ENCODE measurements at regions not wholly inside any gene's neighbourhood (a gene's known extent, or its start where the extent isn't known, plus 50 kb on each side); places are given as distances from the start of the nearest gene placed in this dataset.

GRCh38 chr22:45077286-45077685, 67.5 kb upstream of the PHF21B start:
- ChIA-PET CTCF (ENCODE audit: low intra/inter-chr PET ratio) (no interaction called here), POLR2A (no interaction called here)
- H3K79me2 ChIP-seq (ENCODE audit: control insufficient read depth, insufficient read depth, low read length) = no peaks in the 10 kb centered on the region
- H3K36me3 ChIP-seq (ENCODE audit: control insufficient read depth, insufficient read depth, low read length) = no peaks in the 10 kb centered on the region
- 4% methylated on average over 10 of the region's 14 CpGs for WGBS (ENCODE audit: insufficient coverage, low coverage, missing lambda C conversion rate)
- H3K4me1 ChIP-seq (replicated peaks in 1 of 2; ENCODE audit: control insufficient read depth in 2 of 2, insufficient read depth in 2 of 2, low read length in 2 of 2) = no peaks in the 10 kb centered on the region; a peak in 1 of 5 replicates
- peaks cover 3% of the 10 kb centered on the region for H3K9me1 ChIP-seq (ENCODE audit: control insufficient read depth, insufficient read depth, low read length)
- no peaks in the 10 kb centered on the region for H3K9me3 ChIP-seq (replicated peaks; ENCODE audit: control insufficient read depth, insufficient read depth, low read depth, low read length)
- H3K27me3 ChIP-seq (ENCODE audit: control insufficient read depth in 2 of 2, insufficient read depth in 2 of 2, low read length in 2 of 2) = peaks cover 0 to 48% of the 10 kb centered on the region in 2 experiments; a peak in 3 of 5 replicates
- H3K27ac ChIP-seq (ENCODE audit: extremely low read depth, low read depth, low read length) = no peak overlapping the region
- in situ Hi-C loops (cut with MboI) = no loop called here
- no peak for ATAC-seq
- no peak for FAIRE-seq
- intact Hi-C loops (cut with micrococcal nuclease) = no loop called here
- no TSS peak for BruUV-seq (replicated peaks)
- no peak overlapping the region for H3K4me3 ChIP-seq
- H2AFZ ChIP-seq (ENCODE audit: low read depth, low read length) = no peak overlapping the region
- H3K4me2 ChIP-seq (ENCODE audit: insufficient read depth, low read length) = no peak overlapping the region
- DNase-seq (ENCODE audit: extremely low read depth in 1 of 4, low spot score in 3 of 4) = no peak
- no peaks in the 10 kb centered on the region for H4K20me1 ChIP-seq (replicated peaks; ENCODE audit: control insufficient read depth, insufficient read depth, low read length)
- no peak overlapping the region for H3K9ac ChIP-seq (ENCODE audit: insufficient read depth in 1 of 2, low read depth in 2 of 2, low read length in 2 of 2)
- TF ChIP-seq TFAP4 (CRISPR knock-in tag; IDR thresholded peaks at IDR 0.05; ENCODE audit: borderline replicate concordance) (no peak), IRF2 (CRISPR knock-in tag; IDR thresholded peaks at IDR 0.05) (no peak), MTF1 (CRISPR knock-in tag; IDR thresholded peaks at IDR 0.05; ENCODE audit: borderline replicate concordance) (no peak), ZC3H8 (IDR thresholded peaks at IDR 0.05) (no peak), HMBOX1 (IDR thresholded peaks at IDR 0.05) (no peak), PTBP1 (IDR thresholded peaks at IDR 0.05; ENCODE audit: low read depth, low read length) (no peak), SMAD2 (IDR thresholded peaks at IDR 0.05; ENCODE audit: low read depth, low read length) (no peak), ZFP1 (CRISPR knock-in tag; IDR thresholded peaks at IDR 0.05) (no peak), EP300 (IDR thresholded peaks at IDR 0.05; ENCODE audit: low read length) (no peak), TAF1 (IDR thresholded peaks at IDR 0.05; ENCODE audit: control insufficient read depth, extremely low read depth, insufficient read depth, low read length, severe bottlenecking) (no peak), ZNF282 (CRISPR knock-in tag; IDR thresholded peaks at IDR 0.05) (no peak), ZNF76 (CRISPR knock-in tag; IDR thresholded peaks at IDR 0.05; ENCODE audit: borderline replicate concordance) (no peak), FOXM1 (IDR thresholded peaks at IDR 0.05; ENCODE audit: low read depth) (no peak), FOXM1 (CRISPR knock-in tag; IDR thresholded peaks at IDR 0.05; ENCODE audit: low read depth) (no peak), CLOCK (CRISPR knock-in tag; IDR thresholded peaks at IDR 0.05; ENCODE audit: borderline replicate concordance) (no peak), ID3 (CRISPR knock-in tag; IDR thresholded peaks at IDR 0.05) (no peak), ID3 (tag; IDR thresholded peaks at IDR 0.05) (no peak)
